Suppressor macrophage treated with lipopolysaccharide for 4 hours (primary cell): ENCODE measurements at regions not wholly inside any gene's neighbourhood (a gene's known extent, or its start where the extent isn't known, plus 50 kb on each side); places are given as distances from the start of the nearest gene placed in this dataset.

Experiments used
- DNase-seq: peaks from one replicate; pipeline ENCODE4 v3.0.0-alpha.2; 2020

DNA sequence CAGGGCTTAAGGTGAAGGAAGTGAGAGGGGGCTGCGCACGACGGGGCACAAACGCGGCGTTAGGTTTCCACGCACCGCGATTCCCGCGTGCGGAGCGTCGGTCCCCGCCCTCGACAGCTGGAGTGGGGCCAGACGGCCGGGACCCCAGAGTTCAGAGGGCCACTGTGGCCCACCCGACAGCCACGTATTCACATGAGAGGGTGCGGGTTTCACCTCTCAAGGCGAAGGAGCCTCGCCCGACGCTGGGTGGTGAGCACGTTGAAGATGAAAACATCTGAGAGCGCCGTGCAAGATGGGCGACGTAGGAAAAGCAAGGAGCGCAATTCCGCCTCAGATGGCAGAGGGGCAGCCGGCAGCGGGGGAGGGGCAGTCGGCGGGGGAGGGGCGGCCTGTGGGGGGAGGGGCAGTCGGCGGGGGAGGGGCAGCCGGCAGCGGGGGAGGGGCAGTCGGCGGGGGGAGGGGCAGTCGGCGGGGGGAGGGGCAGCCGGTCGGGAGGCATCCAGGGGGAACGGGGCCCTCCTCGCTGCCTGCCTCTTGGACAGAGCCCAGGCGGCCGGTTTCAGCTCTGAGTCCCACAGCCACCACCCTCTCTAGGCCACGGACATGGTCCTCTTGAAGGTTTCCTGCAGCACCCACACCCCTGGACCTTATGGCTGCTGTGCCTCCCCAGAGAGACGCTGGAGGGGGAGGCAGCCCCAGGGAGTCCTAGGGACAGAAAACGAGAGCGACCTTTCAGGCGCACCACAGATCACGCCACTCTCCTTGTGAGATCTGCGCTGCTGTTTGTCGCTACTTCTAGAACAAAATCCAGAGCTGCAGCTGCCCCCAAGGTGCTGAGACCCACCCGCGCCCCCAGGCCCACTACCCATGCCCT lies 113.7 kb downstream of the DLL1 start:
- no peak for DNase-seq

DNA sequence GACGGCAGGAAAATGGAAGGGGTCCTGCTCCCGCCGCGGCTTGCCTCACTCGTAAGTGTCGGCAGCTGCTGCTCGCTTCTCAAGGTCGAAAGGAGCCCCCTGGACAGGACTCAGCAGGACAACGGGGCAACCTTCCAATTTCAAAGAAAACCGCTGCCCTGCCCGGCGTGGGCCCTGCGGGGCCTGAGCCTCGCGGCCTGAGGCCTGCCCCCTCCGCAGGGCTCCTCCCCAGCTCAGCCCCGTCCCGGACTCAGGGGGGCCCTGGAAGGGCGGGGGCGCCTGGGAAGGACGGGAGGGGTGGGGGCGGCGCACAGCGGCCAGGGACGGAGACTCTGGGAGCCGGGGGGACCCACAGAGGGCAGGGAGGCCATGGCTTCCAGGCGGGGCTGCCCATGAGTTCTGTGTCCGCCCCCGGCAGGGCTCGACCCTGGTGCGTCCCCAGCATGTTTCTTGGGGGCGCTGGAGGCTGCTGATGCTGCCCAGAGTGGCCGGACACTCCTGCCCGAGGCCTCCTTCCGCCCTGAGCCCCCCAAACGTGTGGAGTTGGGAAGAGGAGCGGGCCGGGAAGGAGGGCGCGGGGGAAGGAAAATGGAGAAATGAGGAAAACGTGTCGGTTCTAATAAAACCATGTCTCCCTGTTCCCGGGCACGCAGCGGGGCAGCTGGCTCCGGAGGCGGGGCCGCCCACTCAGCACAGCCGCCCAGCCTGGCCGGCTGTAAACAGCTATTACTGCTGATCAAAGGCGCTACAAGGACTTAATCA lies 114.6 kb downstream of the DLL1 start:
- no peak for DNase-seq

GRCh38 chr6:170175644-170176135 lies 115.2 kb downstream of the DLL1 start:
- no peak for DNase-seq

DNA sequence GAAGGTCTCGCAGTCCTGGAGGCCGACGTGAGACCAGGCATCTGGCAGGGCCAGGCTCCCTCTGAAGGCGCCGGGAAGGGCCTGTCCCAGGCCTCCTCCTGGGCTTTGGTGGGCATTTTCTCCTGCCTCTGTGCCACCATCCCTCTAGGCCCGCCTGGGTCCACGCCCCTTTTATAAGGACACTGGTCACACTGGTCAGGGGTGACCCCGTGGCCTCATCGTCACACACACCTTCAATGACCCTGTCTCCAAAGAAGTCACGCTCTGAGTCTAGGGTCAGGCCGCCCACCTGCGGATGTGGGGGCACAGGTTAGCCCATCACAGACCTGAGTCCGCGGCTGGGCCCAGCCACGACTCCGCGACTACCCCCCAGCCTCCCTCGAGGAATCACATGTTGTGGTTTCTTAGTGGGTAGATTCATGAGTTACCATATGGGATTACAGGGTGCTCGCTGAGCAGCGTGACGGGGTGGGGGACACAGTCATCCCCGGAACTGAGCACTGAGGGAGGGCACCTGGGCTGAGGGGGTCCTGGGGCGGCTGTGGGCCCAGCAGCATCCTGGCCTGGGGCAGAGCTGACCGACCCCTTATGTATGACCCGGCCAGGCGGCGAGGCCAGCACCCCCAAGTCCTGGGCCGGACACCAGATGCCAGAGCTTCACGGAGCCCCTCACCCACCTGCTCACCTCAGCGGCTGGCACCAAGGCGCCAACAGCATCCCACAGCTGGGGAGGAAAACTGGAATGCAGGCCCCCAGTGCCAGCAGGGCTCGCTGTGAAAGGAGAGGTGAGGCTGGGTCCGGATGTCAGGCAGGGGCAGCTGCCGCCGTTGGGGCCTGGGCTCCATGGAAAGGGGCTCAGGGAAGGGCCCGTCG lies 115.9 kb downstream of the DLL1 start:
- DNase-seq: no peak

GRCh38 chr6:170174124-170174770 lies 116.6 kb downstream of the DLL1 start:
- peak; percentile 81 for DNase-seq

DNA sequence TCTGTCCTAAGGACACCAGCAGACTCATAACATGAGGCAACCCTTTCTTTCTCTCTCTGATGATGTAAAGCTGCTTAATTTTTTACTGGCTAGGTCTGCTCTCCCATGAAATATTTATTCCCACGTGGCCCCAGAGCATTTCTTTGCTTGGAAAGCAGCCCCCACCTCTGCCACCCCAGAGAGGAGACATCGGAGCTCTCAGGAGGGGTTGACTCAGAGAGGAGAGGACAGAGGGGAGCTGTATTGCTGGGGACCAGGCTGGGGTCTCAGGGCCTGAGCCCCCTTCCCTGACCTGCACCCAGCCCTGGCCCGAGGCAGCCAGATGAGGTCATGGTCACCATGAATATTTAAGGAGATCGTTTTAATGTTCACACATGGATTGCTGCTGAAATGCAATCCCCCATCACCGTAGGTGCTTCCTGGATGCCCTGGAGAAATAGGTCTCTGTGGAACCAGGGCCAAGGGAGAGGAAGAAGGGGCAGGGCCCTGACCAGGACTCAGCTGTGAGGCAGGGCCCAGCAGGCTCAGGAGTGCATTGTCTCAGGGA lies 117.5 kb downstream of the DLL1 start:
- no peak for DNase-seq

GRCh38 chr6:170172825-170173256 lies 118.0 kb downstream of the DLL1 start:
- no peak for DNase-seq

- DNase-seq: no peak
These were observed 118.5 kb downstream of the DLL1 start for GRCh38 chr6:170172392-170172791.

DNA sequence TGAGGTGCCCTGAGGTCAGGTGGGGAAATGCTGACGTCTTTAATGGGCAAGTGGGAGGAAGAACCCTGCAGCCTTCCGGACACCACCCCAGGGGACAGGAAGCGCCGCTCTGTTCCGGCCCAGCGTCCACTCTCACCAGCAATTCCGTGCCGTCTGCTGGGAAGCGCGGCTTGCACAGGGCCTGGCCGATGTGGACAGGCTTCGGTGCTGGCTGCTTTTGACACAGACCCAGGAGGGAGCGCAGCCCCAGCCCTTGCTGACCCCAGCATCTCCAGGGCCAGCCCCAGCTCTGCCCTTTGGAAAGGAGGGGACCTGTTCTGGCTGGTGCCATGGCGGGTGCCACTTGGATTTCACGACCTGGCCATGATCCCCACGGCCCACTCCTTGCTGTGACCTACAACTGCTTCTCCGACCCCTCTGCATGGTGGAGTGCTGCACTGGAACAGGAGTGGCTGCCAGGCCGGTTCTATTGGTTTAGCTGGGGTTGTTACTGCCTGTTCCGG lies 123.2 kb downstream of the DLL1 start:
- no peak for DNase-seq

- no peak for DNase-seq
These were observed 124.3 kb downstream of the DLL1 start for GRCh38 chr6:170166511-170167122.

DNA sequence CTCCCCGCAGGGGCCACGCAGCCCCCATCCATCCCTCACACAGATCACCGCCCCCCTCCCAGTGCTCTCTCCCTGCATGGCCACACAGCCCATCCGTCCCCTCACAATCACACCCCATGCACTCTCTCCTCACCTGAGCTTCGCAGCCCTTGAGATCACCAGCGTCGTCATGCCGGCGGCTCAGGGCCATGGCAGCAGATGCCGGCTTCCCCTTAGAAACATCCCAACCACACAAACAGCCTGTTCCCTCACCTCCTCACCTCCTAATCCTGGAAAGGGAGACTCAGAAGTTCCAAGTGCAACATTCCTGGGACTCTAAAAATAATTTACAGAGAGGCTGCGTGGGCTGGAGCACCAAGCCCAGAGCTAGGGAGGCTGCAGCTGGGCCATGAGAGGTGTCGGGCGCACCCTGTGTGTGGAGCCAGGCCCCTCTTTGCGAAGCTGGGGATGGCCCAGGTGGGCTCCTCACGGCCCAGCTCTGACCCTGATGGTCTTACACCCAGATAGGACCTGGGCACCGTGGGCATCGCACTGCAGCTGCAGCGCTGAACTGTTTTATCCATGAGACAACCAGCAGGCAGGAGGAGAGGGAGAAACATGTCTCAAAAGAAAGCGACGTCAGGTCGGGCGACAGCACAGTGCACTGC lies 125.3 kb downstream of the DLL1 start:
- DNase-seq: no peak

- DNase-seq: no peak
These were observed 125.8 kb downstream of the DLL1 start for GRCh38 chr6:170165085-170165470.

GRCh38 chr6:170164271-170164900 lies 126.5 kb downstream of the DLL1 start:
- no peak for DNase-seq

GRCh38 chr6:170163405-170164170 lies 127.3 kb downstream of the DLL1 start:
- DNase-seq: no peak

DNA sequence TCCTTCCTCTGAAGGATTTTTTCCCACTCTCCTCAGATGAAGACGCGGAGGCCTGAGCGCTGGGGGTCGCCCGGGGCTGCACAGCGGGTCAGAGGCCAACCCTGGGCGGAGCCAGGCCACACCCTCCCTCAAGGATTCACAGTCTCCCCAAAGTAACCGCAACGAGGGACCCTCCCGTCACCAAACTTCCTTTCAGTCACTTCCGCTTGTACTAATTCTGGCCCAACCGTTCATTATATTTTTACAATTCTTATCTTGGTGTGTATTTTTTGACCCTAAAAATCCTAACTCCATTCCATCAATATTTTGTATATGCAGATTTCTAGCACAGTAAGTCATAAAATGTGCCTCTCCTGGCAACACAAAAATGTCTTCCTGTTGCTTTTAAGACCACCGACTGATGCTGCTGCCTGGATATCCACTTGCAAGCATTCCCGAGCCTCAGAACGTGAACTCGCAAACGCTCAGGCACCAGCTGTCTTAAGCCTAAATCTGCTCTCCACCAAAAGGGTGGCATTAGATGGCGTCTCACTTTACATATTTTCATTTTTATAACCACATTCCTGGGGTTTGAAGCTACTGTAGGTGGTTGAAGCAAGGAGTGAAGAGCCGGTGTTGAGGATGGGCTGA lies 128.0 kb downstream of the DLL1 start:
- DNase-seq: no peak

- DNase-seq: no peak
These were observed 128.7 kb downstream of the DLL1 start for GRCh38 chr6:170162011-170162774.

- no peak for DNase-seq
These were observed 130.0 kb downstream of the DLL1 start for GRCh38 chr6:170160628-170161611.
